AG04449 (cell line): ENCODE measurements at regions not wholly inside any gene's neighbourhood (a gene's known extent, or its start where the extent isn't known, plus 50 kb on each side); places are given as distances from the start of the nearest gene placed in this dataset.
A peak's percentile ranks its signal among the peaks of the same experiment; 100 is the strongest.

ENCODE experiments used
- CTCF ChIA-PET: fragments of 350-600 bp; formaldehyde crosslinking; extraction: SDS; loops from one replicate; lab custom pipeline; 2021; ENCODE audit warnings: antibody characterized with exemption; lab: Yijun Ruan, JAX
- POLR2A ChIA-PET: fragments of 400-600, 350-600 bp; formaldehyde crosslinking; extraction: SDS; loops from one replicate; lab custom pipeline; 2020; ENCODE audit warnings: antibody characterized with exemption, inconsistent platforms; lab: Yijun Ruan, JAX
- DNase-seq: peaks from one replicate; pipeline ENCODE4 v3.0.0-alpha.2; 2010; ENCODE audit warnings: low read depth, low spot score
- H3K4me3 ChIP-seq: 2 replicates; pipeline ENCODE4 v1.5.1; 2011; ENCODE audit warnings: low read depth, mild to moderate bottlenecking, control low read depth, low read length
- CTCF ChIP-seq: IDR thresholded peaks from one replicate; pipeline ENCODE4 v1.5.1; 2011; ENCODE audit warnings: mild to moderate bottlenecking, moderate library complexity, low read length, control low read depth, inconsistent platforms; ENCODE audit not compliant: insufficient read depth; ENCODE audit errors: missing control alignments

DNA sequence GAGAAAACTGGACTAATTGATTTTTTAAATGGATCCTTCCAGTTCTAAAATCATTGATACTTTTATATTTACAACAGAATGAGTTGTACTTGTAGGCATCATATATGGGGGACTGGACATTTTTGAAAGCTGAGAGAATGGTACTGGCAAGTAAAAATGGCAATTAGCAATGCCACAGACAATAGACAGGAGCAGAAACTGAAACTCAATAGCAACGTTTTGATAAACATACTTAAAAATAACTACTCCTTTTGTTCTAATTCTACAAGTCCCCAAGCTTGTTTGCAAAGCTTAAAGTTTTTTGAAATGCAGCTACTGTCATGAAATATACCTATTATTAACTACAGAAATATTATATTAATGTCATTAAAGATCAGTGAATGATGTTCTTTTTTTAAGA lies 52.8 kb upstream of the FBXL7 start:
- TF ChIP-seq CTCF: no peak
- no peak overlapping the region for H3K4me3 ChIP-seq
- ChIA-PET CTCF (interaction anchor here (1.0 kb wide), 1 partner anchor 377 kb away, joined by 3 read pairs; no protein-coding TSS in a partner anchor), POLR2A (no interaction called here)
- DNase-seq: no peak

DNA sequence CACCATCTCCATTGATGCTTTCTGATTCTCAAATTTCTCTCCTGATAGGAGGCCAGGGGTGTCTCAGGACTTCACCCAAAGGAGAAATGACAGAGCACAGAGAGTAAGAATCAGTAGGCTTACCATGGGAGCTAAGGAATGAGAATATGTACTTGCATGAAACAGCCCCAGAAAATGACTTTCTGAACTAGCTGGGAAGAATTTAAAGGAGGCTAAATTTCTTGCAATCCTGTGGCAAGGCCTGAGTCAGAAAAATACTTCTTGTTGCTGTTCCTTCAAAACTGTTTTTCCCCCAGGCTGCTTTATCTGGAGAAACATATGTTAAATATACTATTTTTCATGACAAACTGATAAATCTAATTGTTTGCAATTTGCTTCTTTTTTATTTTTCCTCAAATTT lies 53.4 kb upstream of the FBXL7 start:
- DNase-seq: peak; percentile 55
- TF ChIP-seq CTCF: no peak
- ChIA-PET CTCF (no interaction called here), POLR2A (no interaction called here)
- no peak overlapping the region for H3K4me3 ChIP-seq

GRCh38 chr5:15442193-15442570 lies 57.8 kb upstream of the FBXL7 start:
- DNase-seq: no peak
- no peak overlapping the region for H3K4me3 ChIP-seq
- ChIA-PET POLR2A (no interaction called here), CTCF (no interaction called here)
- no peak for TF ChIP-seq CTCF

GRCh38 chr5:15441433-15442192 lies 58.4 kb upstream of the FBXL7 start:
- no peak overlapping the region for H3K4me3 ChIP-seq
- ChIA-PET POLR2A (no interaction called here), CTCF (no interaction called here)
- no peak for TF ChIP-seq CTCF
- DNase-seq: no peak

- TF ChIP-seq CTCF: no peak
- no peak overlapping the region for H3K4me3 ChIP-seq
- POLR2A ChIA-PET: no interaction called here
- DNase-seq: no peak
- CTCF ChIA-PET: no interaction called here
These were observed 59.5 kb upstream of the FBXL7 start for GRCh38 chr5:15440434-15440833.

DNA sequence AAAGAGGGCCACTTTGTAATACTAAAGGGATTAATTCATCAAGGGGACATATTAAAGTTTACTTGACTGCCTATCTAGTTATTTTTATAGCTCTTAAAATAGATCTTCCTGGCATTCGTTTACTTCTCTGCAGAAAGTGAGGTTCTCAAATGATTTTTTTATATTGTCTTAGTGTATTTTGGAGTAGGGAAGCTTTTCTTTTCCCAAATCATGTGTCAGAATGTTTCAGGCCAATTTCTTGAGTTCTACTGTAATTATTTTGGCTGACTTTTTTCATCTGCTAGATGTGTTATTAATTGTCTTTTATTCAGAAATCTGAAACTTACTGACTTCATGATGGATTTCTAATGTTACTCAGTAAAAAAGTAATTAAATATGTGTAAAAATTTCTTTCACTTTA lies 60.2 kb upstream of the FBXL7 start:
- no peak overlapping the region for H3K4me3 ChIP-seq
- CTCF ChIA-PET: no interaction called here
- POLR2A ChIA-PET: no interaction called here
- no peak for DNase-seq
- no peak for TF ChIP-seq CTCF
